ENCODE measurements at regions not wholly inside any gene's neighbourhood (a gene's known extent, or its start where the extent isn't known, plus 50 kb on each side); places are given as distances from the start of the nearest gene placed in this dataset.

GRCh38 chr4:122073615-122074014 lies 78.5 kb upstream of the BLTP1 start:
- Histone ChIP-seq H3K27me3 (replicated peaks; ENCODE audit: control insufficient read depth, insufficient read depth, low read length) (no peaks in the 10 kb centered on the region), H3K9me3 (no peaks in the 10 kb centered on the region), H3K4me1 (no peaks in the 10 kb centered on the region), H3K4me3 (ENCODE audit: low read depth, low read length) (no peak overlapping the region), H3K36me3 (ENCODE audit: control insufficient read depth, insufficient read depth, low read length) (no peaks in the 10 kb centered on the region)
- Mint-ChIP-seq H3K27me3 (ENCODE audit: insufficient read depth, unreplicated experiment) (peaks cover 20% of the 10 kb centered on the region), H3K9me3 (ENCODE audit: unreplicated experiment) (no peaks in the 10 kb centered on the region), H3K4me3 (ENCODE audit: unreplicated experiment) (no peak overlapping the region), H3K36me3 (ENCODE audit: insufficient read depth, unreplicated experiment) (no peaks in the 10 kb centered on the region), H3K27ac (ENCODE audit: unreplicated experiment) (no peak overlapping the region), H3K4me1 (ENCODE audit: low read depth, unreplicated experiment) (no peaks in the 10 kb centered on the region)
- ChIA-PET POLR2A (no interaction called here), CTCF (no interaction called here)
- no peak for DNase-seq
- no peak for TF ChIP-seq CTCF (IDR thresholded peaks at IDR 0.05; ENCODE audit: insufficient read depth in 1 of 2, low read depth in 1 of 2, low read length in 1 of 2, severe bottlenecking in 1 of 2, unreplicated experiment in 1 of 2)
- BruUV-seq (replicated peaks), result no TSS peak
- intact Hi-C loops (cut with micrococcal nuclease; ENCODE audit: unreplicated experiment), result no loop called here

- Histone ChIP-seq H3K36me3 (ENCODE audit: control insufficient read depth, insufficient read depth, low read length) (no peaks in the 10 kb centered on the region), H3K4me3 (ENCODE audit: low read depth, low read length) (no peak overlapping the region), H3K9me3 (no peaks in the 10 kb centered on the region), H3K4me1 (no peaks in the 10 kb centered on the region), H3K27me3 (replicated peaks; ENCODE audit: control insufficient read depth, insufficient read depth, low read length) (no peaks in the 10 kb centered on the region)
- Mint-ChIP-seq H3K9me3 (ENCODE audit: unreplicated experiment) (no peaks in the 10 kb centered on the region), H3K4me1 (ENCODE audit: low read depth, unreplicated experiment) (no peaks in the 10 kb centered on the region), H3K4me3 (ENCODE audit: unreplicated experiment) (no peak overlapping the region), H3K27ac (ENCODE audit: unreplicated experiment) (no peak overlapping the region), H3K27me3 (ENCODE audit: insufficient read depth, unreplicated experiment) (peaks cover 5% of the 10 kb centered on the region), H3K36me3 (ENCODE audit: insufficient read depth, unreplicated experiment) (no peaks in the 10 kb centered on the region)
- no peak for TF ChIP-seq CTCF (IDR thresholded peaks at IDR 0.05; ENCODE audit: insufficient read depth in 1 of 2, low read depth in 1 of 2, low read length in 1 of 2, severe bottlenecking in 1 of 2, unreplicated experiment in 1 of 2)
- POLR2A ChIA-PET, result no interaction called here
- CTCF ChIA-PET, result interaction anchor here (1.0 kb wide), 1 partner anchor 166 kb away, joined by 3 read pairs; no protein-coding TSS in a partner anchor
- intact Hi-C loops (cut with micrococcal nuclease; ENCODE audit: unreplicated experiment), result no loop called here
- BruUV-seq (replicated peaks), result no TSS peak
- no peak for DNase-seq
Measured at GRCh38 chr4:122065915-122066314, 86.2 kb upstream of the BLTP1 start.

GRCh38 chr4:122065149-122065548 lies 87.0 kb upstream of the BLTP1 start:
- intact Hi-C loops (cut with micrococcal nuclease; ENCODE audit: unreplicated experiment), result no loop called here
- DNase-seq, result no peak
- Mint-ChIP-seq H3K27ac (ENCODE audit: unreplicated experiment) (no peak overlapping the region), H3K4me1 (ENCODE audit: low read depth, unreplicated experiment) (no peaks in the 10 kb centered on the region), H3K4me3 (ENCODE audit: unreplicated experiment) (no peak overlapping the region), H3K36me3 (ENCODE audit: insufficient read depth, unreplicated experiment) (no peaks in the 10 kb centered on the region), H3K27me3 (ENCODE audit: insufficient read depth, unreplicated experiment) (peaks cover 5% of the 10 kb centered on the region), H3K9me3 (ENCODE audit: unreplicated experiment) (no peaks in the 10 kb centered on the region)
- BruUV-seq (replicated peaks), result no TSS peak
- H3K9me3 ChIP-seq, result no peaks in the 10 kb centered on the region
- H3K36me3 ChIP-seq (ENCODE audit: control insufficient read depth, insufficient read depth, low read length), result no peaks in the 10 kb centered on the region
- CTCF ChIA-PET, result interaction anchor here (1.0 kb wide), 1 partner anchor 165 kb away, joined by 3 read pairs; no protein-coding TSS in a partner anchor
- POLR2A ChIA-PET, result no interaction called here
- H3K27me3 ChIP-seq (replicated peaks; ENCODE audit: control insufficient read depth, insufficient read depth, low read length), result no peaks in the 10 kb centered on the region
- no peak overlapping the region for H3K4me3 ChIP-seq (ENCODE audit: low read depth, low read length)
- TF ChIP-seq CTCF (IDR thresholded peaks at IDR 0.05; ENCODE audit: insufficient read depth in 1 of 2, low read depth in 1 of 2, low read length in 1 of 2, severe bottlenecking in 1 of 2, unreplicated experiment in 1 of 2), result no peak
- no peaks in the 10 kb centered on the region for H3K4me1 ChIP-seq
